AG20443 (cell line): ENCODE measurements at regions not wholly inside any gene's neighbourhood (a gene's known extent, or its start where the extent isn't known, plus 50 kb on each side); places are given as distances from the start of the nearest gene placed in this dataset.

Experiments
- DNase-seq: peaks from one replicate; pipeline ENCODE4 v3.0.0; 2012; ENCODE audit warnings: low spot score, mixed read lengths

- no peak for DNase-seq
Observed at GRCh38 chr2:58856100-58856499, 615.0 kb upstream of the FANCL start.

- no peak for DNase-seq
Observed at GRCh38 chr2:58853420-58853819, 612.3 kb upstream of the FANCL start.

- no peak for DNase-seq
Observed at GRCh38 chr2:58852905-58853304, 611.8 kb upstream of the FANCL start.

GRCh38 chr2:58852243-58852642 is 611.1 kb upstream of the FANCL start:
- no peak for DNase-seq

GRCh38 chr2:58851598-58851997 is 610.5 kb upstream of the FANCL start:
- DNase-seq, result peak; percentile 18

GRCh38 chr2:58845011-58845410 is 603.9 kb upstream of the FANCL start:
- no peak for DNase-seq

GRCh38 chr2:58842501-58843155 is 601.5 kb upstream of the FANCL start:
- no peak for DNase-seq

- DNase-seq, result peak; percentile 55
Observed at GRCh38 chr2:58834404-58834803, 593.3 kb upstream of the FANCL start.

GRCh38 chr2:58826795-58827194 is 585.7 kb upstream of the FANCL start:
- no peak for DNase-seq

- no peak for DNase-seq
Observed at GRCh38 chr2:58812771-58813344, 571.7 kb upstream of the FANCL start.

GRCh38 chr2:58805126-58805525 is 564.0 kb upstream of the FANCL start:
- DNase-seq, result no peak

- no peak for DNase-seq
Observed at GRCh38 chr2:58803192-58803591, 562.1 kb upstream of the FANCL start.

GRCh38 chr2:58800881-58801280 is 559.8 kb upstream of the FANCL start:
- no peak for DNase-seq

GRCh38 chr2:58798676-58799208 is 557.6 kb upstream of the FANCL start:
- DNase-seq, result no peak

GRCh38 chr2:58796239-58796910 is 555.2 kb upstream of the FANCL start:
- no peak for DNase-seq

- no peak for DNase-seq
Observed at GRCh38 chr2:58794916-58795315, 553.8 kb upstream of the FANCL start.

GRCh38 chr2:58794103-58794502 is 553.0 kb upstream of the FANCL start:
- no peak for DNase-seq

GRCh38 chr2:58788402-58788801 is 547.3 kb upstream of the FANCL start:
- DNase-seq, result no peak

- DNase-seq, result no peak
Observed at GRCh38 chr2:58770846-58771245, 529.7 kb upstream of the FANCL start.

- no peak for DNase-seq
Observed at GRCh38 chr2:58769864-58770234, 528.7 kb upstream of the FANCL start.

- DNase-seq, result no peak
Observed at GRCh38 chr2:58769111-58769863, 528.2 kb upstream of the FANCL start.

- no peak for DNase-seq
Observed at GRCh38 chr2:58768715-58769080, 527.6 kb upstream of the FANCL start.
